GM19438 (cell line): ENCODE measurements at regions not wholly inside any gene's neighbourhood (a gene's known extent, or its start where the extent isn't known, plus 50 kb on each side); places are given as distances from the start of the nearest gene placed in this dataset.
"Not testable (repeated sequence)": the region's sequence is repeated elsewhere in the genome, so short reads cannot be mapped to it uniquely, and the experiment has no call there.

Experiments
- ATAC-seq: cut with Tn5 transposase; IDR thresholded peaks from one replicate; pipeline ENCODE4 v1.9.1; 2021; ENCODE audit warnings: low read depth; ENCODE audit not compliant: unreplicated experiment

DNA sequence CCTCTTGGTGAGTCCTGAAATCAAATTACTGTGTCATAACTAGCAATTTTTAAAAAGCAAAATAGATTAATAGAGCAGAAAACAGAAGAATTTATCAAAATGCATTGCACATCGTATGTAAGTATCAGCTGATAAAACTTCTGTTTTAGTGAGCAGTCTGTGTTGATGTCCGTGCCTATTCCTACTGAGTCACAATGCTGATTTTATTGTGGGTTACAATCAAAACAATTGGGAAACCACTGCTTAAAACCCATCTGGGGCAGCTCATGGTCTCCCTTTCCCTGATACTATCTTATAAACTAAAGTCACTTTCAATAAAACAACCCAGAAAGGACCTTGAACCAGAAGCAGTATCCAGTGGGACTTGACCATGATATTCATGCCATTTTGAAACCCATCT is 101.1 kb upstream of the GPR39 start:
- not testable (repeated sequence) for ATAC-seq

DNA sequence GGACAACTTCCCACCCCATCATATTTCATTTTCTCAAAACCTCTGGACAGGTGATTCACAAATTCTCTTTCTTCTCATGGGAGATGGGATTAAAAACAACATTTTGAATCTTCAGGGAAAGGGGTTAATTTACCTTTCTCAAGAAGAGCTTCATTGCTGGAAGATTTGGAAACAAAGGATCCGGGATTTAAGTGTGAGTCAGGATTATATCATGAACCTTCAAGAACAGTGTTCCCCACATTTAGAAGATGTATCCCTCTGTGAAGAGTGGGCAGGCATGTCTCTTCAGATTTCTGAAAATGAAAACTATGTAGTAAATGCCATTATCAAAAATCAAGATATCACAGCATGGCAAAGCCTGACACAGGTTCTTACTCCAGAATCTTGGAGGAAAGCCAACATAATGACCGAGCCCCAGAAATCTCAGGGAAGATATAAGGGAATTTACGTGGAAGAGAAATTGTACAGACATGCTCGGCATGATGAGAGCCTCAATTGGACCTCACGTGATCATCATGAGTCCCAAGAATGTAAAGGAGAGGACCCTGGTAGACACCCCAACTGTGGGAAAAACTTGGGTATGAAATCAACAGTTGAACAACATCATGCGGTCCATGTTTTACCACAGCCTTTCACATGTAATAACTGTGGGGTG is 99.5 kb upstream of the GPR39 start:
- ATAC-seq: not testable (repeated sequence)

DNA sequence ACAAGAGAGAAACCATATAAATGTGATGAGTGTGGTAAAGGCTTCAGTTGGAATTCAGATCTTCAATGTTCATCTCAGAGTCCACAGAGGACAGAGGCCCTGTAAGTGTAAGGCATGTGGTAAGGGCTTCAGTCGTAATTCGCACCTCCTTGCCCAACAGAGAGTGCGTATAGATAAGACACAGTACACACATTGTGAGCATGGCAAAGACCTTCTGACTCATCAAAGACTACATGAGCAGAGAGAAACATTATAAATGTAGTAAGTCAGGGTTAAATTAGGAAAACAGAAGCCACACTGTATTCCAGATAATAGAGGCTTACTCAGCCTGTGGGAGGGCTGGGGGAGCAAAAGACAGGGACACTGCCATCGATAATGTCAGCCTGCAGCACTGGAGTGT is 98.1 kb upstream of the GPR39 start:
- ATAC-seq: not testable (repeated sequence)

DNA sequence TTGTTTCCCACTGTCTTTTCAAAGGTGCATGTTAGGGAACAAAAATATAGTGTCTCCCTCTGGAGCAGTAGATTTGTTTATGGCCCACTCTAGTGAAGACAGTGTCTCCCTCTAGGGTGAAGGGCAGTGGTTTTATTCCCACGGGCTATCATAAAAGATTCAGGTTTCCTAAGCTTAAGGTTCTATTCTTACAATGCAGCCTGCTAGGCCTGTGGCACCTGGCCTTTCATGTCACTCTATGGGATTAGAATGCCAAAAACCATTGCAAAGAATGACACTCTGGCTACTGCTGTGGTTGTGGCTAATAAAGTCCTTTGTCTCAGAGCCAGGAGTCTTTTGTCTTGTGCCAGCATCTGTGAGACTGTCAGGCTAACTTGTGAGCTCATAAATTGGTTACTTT is 92.6 kb upstream of the GPR39 start:
- ATAC-seq: not testable (repeated sequence)

DNA sequence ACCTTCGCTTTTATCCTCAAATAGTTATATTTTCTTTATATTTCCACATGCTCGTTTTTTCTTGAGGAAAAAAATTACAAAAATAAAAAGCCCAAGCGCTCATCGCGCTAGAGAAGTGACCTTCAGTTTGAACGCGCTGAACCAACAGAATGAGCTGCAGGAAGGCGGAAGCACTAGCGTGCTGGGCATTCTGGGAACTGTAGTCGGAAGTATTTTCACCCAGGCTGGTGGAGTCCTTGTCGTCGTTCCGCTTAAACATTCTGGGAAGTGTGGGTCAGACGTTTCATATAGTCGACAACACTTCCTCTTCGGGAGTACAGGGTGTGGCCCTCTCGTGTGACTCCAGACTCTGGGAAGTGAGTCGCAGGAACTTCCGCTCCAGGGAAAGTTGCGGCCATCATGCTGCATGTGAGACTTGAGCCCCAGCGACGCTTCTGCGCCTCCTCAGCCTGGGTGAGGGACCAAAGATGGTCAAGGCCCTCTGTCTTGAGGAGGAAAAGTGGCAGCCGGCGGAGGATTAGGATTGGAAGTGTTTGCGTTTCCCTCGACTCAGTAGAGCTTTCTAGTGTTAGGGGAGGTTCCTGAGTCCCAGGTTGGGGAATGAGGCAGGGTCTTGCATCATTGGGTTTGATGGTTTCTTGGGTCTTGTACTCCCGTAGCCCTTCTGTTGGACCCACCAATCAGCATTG is 84.1 kb upstream of the GPR39 start:
- ATAC-seq: not testable (repeated sequence)

DNA sequence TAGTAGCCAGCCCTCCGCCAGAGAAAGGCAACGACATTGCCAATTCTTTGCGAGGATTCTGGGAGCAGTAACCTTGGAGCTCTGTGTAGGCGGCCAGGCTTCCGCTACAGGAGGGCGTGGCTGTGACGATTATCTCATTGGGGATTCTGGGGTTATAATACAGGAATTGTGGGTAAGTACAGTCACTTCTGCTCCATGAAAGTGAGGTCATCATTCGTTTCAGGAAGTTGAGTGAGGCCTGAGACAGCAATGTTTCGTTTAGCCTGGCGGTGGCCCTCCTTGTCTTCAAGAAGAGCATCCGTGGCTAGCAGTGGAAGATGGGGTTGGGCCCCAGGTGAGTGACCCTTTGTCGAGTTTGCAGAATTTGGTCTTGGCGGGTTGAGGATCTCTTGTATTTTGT is 79.5 kb upstream of the GPR39 start:
- not testable (repeated sequence) for ATAC-seq

DNA sequence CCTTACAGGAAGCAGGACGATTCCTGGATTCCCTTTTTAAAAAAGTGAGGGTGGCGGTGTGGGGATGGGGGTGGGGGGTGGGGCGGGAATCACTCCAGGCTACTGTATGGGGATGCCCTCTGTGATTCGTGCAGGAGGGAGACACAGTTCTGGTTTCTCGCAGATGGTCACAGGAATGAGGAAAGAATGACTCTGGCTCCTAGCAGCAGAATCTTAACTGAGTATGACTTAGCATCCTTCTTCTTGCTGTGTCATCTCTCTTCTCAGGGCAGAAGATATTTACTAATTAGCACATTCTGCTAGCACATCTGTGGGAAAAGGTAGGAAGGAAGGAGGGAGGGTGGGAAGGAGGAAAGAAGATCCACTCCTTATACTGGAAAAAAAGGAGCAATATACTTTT is 78.8 kb upstream of the GPR39 start:
- not testable (repeated sequence) for ATAC-seq

DNA sequence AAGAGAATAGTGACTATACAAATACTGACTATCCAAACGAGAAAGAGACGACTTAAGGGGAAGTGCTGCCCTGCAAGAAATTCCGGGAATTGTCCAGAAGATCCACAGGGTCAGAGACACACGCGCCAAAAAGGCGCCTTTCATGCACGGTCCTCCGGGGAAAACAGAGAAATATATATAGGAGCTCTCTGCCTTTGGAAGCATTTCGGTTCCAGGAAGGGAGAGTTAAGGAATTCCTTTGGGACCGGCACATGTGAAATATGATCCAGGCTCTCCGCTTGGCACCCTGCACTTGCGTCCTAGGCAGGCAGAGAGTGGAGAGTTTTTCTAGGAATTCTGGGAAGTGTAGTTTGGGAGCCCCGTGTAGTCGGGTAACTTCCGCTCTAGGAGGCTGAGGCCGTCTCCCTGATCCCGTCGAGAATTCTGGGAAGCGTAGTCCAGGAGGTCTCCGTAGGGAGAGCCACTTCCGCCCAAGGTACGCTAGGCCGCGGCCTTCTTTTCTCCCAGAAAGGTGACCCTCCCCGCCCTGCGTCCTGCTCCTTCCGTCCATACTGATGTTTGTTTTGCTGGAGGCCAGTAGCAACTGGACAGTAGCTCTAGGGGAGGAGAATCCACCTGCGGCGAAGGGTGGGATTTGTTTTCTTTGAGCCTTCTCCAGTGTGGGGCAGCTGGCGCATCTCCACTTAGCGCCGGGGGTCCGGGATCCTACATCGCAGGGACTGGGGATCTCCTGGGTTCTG is 69.4 kb upstream of the GPR39 start:
- ATAC-seq: peak; percentile 93

DNA sequence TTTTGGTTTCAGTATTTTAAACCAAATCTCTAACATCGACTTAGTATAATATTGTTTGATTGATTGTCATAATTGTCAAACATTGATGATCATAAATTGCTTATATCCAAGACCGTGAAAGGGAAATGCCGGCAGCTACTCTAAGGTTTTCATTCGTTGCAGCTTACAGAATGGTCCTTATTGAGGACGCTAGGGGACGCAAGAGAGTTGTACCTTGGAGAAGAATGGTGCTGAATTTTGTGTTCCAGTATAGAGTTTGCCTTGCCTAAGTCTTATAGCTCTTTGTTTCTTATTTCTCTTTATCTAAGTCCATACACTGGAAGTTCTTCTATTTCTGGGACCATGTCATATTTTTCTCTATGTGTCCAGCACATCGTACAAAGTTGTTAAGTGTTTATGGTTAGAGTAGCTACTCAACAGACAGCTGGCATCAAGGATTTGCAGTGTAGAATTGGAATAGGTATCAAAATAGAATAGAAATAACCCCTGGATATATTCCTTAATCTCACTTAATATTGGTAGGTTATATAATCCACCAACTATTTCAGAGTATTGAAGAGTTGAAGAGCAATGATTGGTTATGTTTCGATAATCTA is 67.4 kb upstream of the GPR39 start:
- not testable (repeated sequence) for ATAC-seq

DNA sequence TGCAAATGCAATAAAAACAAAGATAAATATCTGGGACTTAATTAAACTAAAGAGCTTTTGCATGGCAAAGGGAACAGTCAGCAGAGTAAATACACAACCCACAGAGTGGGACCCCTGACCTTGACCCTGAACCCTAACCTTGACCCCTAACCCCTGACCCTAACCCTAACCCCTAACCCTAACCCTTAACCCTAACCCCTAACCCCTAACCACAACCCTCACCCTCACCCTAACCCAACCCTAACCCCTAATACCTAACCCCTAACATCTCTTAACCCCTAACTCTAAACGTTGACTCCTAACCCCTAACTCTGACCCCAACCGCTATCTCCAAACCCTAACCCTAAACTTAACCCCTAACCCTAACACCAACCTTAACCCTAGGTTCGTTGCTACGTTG is 64.9 kb upstream of the GPR39 start:
- not testable (repeated sequence) for ATAC-seq

DNA sequence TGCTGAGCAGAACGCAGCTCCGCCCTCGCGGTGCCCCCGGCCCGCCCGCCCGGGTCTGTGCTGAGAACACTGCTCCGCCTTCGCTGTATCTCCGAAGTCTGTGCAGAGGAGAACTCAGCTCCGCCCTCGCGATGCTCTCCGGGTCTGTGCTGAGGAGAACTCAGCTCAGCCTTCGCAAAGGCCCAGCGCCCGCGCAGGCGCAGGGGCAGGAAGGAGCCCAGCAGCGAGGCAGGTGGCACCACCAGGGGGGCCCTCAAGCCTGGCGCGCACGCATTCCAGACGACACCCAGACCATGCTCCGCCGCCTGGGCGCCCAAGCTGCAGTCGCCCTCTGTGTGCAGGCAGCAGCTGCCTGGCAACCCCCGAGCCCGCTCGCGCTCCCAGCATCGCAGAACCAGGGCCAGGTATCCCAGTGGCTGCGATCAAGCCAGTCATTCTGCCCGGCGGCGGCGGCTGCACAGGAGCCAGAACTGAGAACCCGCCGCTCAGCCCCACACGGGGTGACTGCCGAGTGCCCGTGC is 64.1 kb upstream of the GPR39 start:
- ATAC-seq: not testable (repeated sequence)

DNA sequence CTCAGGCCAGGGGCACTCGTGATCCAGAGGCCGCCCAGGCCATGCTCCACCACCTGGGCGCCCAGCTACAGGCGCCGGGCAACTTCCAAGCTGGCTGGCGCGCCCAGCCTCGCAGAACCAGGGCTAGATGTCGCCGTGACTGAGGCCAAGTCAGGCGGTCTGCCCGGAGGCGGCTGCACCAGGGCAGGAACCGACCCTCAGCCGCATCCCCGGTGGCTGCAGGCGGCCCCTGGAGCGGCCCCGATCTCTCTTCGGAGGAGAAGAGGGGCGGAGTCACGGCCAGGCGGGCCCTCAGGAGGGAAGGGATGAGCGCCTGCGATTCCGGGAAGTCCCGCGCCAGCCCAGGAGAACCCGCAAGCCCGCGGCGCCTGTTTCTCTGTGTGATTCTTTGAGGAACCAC is 63.2 kb upstream of the GPR39 start:
- ATAC-seq: not testable (repeated sequence)

DNA sequence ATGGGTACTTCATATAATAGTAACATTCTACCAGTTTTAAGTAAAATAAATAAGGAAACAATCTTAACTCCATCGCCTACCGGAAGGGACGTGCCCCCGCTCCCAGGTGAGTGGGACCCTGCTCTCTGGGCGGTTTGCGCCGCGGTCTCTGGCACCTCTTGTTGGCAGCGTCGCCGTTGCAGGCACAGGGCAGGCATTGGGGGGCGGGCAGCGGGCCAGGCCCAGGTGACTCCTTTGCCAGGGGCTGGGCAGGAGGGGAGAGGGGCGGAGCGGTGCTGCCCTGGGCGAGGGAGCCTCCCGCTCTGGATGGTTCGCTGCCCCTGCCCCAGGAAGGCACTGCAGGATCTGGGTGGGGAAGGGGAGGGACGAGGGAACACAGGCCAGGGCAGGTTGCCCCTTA is 55.6 kb upstream of the GPR39 start:
- ATAC-seq: not testable (repeated sequence)

DNA sequence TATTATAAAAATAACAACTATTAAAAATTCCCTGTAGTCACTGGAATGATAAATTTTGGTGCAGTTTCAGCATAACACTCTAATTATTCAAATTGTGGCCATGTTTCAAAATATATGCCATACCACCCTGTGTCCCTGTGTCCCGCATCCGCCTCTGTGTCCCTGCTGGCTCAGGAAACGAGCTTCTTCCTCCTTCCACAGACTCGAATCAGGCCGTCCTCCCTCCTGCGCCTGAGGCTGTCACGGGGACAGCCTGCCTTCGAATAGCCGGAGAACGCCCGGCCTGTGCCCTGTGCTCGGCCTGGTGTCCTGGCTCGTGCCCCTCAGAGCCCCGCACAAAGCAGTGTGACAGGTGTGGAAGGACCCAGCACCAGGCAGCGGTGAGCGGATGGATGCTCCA is 55.1 kb upstream of the GPR39 start:
- ATAC-seq: not testable (repeated sequence)

DNA sequence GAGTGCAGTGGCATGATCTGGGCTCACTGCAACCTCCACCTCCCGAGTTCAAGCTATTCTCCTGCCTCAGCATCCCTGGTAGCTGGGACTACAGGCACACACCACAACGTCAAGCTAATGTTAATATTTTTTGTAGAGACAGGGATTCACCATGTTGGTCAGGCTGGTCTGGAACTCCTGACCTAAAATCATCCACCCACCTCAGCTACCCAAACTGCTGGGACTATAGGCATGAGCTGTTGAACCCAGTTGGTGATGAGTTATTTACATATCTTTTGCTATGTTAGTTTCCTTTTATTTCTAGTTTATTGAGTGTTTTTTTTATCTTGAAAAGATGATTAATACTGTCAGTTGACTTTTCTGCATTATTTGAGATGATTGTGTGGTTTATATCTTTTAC is 53.3 kb upstream of the GPR39 start:
- ATAC-seq: not testable (repeated sequence)

DNA sequence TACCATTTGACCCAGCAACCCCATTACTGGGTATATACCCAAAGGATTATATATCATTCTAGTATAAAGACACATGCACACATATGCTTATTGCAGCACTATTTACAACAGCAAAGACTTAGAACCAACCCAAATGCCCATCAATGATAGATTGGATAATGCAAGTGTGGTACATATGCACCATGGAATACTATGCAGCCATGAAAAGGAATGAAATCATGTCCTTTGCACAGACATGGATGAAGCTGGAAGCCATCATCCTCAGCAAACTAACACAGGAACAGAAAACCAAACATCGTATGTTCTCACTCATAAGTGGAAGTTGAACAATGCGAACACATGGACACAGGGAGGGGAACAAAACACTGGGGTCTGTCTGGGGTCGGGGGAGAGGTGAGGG is 50.6 kb upstream of the GPR39 start:
- not testable (repeated sequence) for ATAC-seq

DNA sequence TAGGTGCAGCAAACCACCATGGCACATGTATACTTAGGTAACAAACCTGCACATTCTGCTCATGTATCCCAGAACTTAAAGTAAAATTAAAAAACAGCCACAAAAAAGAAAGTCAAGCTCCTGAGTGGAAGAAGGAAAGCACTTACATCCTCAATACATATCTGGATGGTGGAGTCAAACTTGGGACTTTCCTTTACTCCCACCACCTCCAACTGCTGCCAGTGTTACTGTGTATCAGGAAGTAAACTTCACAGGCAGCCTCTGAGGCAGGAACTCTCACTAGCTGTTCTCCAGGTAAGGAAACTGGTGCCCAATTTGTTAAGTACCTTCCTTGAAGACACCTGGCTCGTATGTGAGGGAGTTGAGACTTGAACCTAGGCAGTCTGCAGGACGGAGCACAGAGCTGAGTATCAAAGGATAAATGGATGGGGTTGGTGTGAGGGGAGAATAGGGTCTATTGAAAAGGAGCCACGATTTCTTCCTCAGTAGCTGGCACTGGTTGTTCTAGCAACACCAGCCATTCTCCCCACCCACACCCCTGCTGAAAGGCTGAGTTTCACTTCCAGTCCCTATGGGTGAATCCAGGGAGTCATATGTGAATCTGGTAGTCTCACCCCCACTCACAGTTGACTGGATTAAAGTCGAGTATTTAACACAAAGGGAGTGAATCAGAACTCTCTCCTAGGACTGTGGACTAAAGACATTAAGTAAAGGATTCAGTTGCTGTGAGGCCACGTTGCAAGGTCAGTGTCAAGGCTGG is 50.0 kb upstream of the GPR39 start:
- no peak for ATAC-seq
